22Rv1 (cell line): ENCODE measurements at regions not wholly inside any gene's neighbourhood (a gene's known extent, or its start where the extent isn't known, plus 50 kb on each side); places are given as distances from the start of the nearest gene placed in this dataset.

Source experiments
- ZFX ChIP-seq: fragments of 450-650 bp; IDR thresholded peaks from 2 replicates; pipeline ENCODE4 v1.6.1; 2017; ENCODE audit warnings: antibody characterized with exemption, borderline replicate concordance
- TF ChIP-seq, protein P1 (sequence below): fragments of 450-650 bp; IDR thresholded peaks from 2 replicates; pipeline ENCODE4 v1.5.1; 2017; ENCODE audit warnings: mild to moderate bottlenecking

DNA sequence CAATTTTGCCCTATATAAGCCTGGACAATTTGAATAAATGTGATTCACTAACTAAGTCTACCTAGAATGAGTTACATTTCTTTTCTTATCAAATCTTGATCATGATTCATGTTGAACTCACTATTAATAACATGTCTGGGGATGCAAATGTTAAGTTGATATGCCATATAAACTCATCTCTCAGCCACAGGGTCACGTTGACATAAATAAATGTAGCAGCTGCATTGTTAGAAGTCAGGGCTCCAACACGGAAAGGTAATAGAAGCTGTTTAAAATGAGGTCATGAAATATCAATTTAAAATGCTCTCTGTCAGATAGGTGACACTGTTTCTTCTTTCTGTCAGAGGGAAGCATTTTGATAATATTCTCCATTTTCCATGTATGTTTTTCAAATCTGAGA lies 521.9 kb downstream of the CCDC85A start:
- TF ChIP-seq, protein P1, sequence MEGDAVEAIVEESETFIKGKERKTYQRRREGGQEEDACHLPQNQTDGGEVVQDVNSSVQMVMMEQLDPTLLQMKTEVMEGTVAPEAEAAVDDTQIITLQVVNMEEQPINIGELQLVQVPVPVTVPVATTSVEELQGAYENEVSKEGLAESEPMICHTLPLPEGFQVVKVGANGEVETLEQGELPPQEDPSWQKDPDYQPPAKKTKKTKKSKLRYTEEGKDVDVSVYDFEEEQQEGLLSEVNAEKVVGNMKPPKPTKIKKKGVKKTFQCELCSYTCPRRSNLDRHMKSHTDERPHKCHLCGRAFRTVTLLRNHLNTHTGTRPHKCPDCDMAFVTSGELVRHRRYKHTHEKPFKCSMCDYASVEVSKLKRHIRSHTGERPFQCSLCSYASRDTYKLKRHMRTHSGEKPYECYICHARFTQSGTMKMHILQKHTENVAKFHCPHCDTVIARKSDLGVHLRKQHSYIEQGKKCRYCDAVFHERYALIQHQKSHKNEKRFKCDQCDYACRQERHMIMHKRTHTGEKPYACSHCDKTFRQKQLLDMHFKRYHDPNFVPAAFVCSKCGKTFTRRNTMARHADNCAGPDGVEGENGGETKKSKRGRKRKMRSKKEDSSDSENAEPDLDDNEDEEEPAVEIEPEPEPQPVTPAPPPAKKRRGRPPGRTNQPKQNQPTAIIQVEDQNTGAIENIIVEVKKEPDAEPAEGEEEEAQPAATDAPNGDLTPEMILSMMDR, result no peak
- TF ChIP-seq ZFX, result no peak
